Left cardiac atrium (tissue), 4 donors: ENCODE measurements at regions not wholly inside any gene's neighbourhood (a gene's known extent, or its start where the extent isn't known, plus 50 kb on each side); places are given as distances from the start of the nearest gene placed in this dataset.

Source experiments
- ATAC-seq, 2 donors: fragments of 200-7000 bp; cut with Tn5 transposase; one replicate each; pipeline ENCODE4 v1.9.1; 2020; ENCODE audit warnings: mild to moderate bottlenecking in 2 of 2, moderate library complexity in 2 of 2
- DNase-seq: peaks from one replicate; pipeline ENCODE4 v3.0.0-alpha.2; 2020
- intact Hi-C, 2 donors: fragments of 100-400 bp; cut with DNase I; formaldehyde crosslinking; loops; one replicate each; pipeline versions ENCODE4 v1.14.1 to v1.15.1; 2022 to 2023
- donor health status: DM: no; HTN: yes; CAD: no.
- donor health status: DM: no; HTN: yes; CAD: no; lungs with severe emphysema.
- donor health status: DM: yes; HTN: yes; CAD: no.
- donor health status: Dilated cardiomyopathy.

DNA sequence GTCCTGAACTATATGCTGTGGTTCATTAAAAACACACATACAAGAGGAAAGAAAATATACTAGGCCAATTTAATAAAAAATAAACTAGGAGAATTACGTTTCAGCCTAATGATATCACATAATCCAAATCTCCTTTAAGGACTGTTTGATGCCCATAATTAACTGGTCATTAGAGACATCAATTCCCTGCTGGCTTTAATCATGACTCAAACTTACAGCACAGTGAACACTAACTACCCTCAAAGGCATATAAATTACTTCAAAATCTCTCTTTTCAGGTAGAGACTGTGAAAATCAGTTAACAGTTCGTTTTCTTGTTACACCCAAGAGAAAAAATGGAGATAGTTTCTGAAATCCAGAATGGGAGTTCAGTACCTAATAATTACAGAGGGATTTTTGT lies 567.4 kb downstream of the CBLN2 start:
- ATAC-seq = no peak
- intact Hi-C loops = no loop called here
- DNase-seq = no peak

- intact Hi-C loops = no loop called here
- DNase-seq = no peak
Measured at GRCh38 chr18:71966791-71967190, 577.4 kb downstream of the CBLN2 start.

DNA sequence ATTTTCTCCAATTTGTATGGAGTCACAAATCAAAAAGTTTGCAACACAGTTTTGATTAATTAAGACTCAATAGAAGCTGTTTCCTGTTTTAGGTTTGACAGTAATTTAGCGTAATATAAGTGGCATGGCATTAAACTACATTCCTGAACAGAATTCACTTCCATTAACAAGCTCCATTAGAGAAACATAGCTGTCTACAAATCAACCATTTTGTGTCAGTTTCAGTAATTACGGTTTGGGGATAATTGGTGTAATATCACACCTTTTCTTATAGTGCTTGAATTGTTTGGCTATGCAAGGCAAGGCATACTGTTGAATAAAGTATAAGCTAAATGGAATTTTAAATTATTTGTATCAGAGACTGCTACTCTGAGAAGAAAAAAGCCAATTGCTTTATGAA lies 585.5 kb downstream of the CBLN2 start:
- DNase-seq (no peak), ATAC-seq (no peak)
- intact Hi-C loops = no loop called here

More at GRCh38 chr18:71966791-71967190, 577.4 kb downstream of the CBLN2 start:
- no peak for ATAC-seq

DNA sequence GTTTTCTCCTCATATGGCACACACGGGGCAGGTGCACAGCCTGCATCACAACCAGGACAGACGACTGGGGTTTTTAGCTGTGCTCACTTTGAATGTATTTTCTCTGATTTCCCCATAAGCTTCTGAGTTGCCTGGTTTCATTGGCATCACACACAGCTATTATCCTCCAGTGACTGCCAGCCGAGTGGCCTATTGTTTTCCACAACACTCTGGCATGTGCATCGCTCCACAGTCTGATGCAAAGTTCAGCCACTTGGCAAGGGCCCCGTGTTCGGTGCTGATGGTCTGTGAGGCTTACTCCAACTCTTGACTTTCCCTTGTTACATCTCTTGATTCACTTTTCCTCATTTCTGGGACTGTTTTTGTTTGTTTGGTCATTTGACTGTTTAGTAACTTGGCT lies 593.1 kb downstream of the CBLN2 start:
- intact Hi-C loops = no loop called here
- no peak for DNase-seq
- ATAC-seq = no peak

DNA sequence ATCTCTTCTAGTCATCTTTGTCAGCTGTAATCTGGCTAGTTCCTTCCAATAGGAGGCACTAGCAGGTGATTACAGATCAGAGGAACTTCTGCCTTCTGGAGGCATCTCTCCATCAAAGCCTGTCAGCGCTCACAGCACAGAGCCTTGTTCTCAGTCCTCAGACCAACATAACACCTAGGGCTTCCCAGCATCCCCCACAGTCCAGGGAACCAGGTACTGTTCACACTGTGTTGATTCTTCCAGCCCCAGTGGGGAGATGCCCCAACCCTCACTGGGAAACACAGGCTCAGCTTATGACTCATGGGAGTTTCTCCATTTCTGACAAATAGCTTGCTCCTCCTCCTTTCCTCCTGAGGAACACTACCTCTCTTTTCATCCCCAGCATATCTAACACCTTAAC lies 601.7 kb downstream of the CBLN2 start:
- DNase-seq (no peak), ATAC-seq (no peak)
- intact Hi-C loops = no loop called here

DNA sequence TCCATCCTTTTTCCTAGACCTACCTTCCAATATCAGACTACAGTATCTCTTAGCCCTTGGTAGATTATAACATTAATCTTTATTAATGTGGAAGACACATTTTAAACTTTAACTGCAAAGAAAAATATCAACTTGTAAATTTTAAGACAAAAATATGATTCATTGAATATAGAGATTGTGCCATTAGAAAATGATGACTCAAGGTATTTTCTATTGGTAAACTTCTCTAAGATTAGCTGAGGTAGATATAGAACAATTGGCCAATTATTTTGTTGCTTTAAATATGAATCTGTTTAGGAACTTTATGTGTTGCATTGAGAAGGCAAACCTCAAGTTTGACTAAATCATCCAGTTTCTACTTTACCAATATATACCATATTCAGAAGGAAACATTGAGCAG lies 604.7 kb downstream of the CBLN2 start:
- no peak for ATAC-seq
- no peak for DNase-seq
- intact Hi-C loops = no loop called here

DNA sequence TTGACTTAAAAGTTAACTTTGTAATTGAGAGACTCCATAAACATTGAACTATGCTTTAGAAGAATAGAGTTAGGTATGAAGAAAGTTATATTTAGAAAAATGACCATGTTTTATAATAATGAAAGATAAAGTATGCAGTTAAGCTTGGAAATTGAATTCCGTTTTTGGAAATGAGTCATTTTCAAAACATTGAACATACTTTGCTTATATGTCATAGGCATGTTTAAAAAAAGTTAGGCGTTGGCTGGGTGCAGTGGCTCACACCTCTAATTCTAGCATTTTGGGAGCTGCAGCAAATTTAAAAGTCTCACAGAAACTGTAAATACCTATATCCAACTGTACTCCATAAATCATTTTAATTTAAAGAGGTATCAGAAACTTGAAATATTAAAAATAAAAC lies 607.4 kb downstream of the CBLN2 start:
- ATAC-seq = no peak
- DNase-seq = no peak
- intact Hi-C loops = no loop called here

- no peak for ATAC-seq
- no peak for DNase-seq
- intact Hi-C loops = no loop called here
Measured at GRCh38 chr18:71919211-71919610, 624.9 kb downstream of the CBLN2 start.

DNA sequence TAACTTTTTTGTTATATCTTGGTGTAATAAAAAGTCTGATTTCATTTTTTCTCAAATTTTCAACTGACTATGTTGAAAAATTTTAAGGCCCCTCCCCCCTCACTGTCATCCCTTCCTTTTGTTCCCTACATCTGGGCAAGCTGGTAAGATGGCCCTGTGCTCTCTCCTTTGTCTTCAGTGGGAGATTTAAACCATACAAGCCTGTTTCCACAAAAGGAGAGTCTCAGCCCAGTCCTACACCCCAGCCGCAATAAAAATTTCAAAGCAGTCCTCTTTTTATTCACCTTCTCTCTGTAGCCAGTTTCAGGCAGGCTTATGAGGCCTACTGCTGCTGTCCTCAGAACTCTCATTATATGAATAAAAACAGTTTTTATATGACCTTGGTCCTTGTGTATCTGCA lies 630.5 kb downstream of the CBLN2 start:
- DNase-seq = no peak
- intact Hi-C loops = no loop called here
- ATAC-seq = no peak

DNA sequence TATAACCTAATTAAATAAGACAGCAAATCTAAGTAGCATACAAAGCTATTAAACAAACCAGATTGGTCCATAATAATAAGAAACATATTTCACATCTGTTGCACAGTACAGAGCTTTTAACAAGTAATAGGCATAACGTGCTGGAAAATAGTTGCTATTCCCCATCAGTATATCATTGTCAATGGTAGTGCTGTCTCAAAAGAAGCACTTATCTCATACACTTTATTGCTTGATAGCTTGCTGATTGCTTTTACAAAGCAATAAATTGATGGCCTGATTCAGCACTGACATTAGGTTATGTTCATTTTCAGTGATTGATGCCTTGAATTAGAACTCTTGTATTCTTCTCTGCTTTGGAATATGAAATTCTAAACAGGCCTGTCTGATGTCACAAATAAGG lies 641.7 kb downstream of the CBLN2 start:
- no peak for ATAC-seq
- no peak for DNase-seq
- intact Hi-C loops = no loop called here

- ATAC-seq (no peak), DNase-seq (no peak)
- intact Hi-C loops = no loop called here
Measured at GRCh38 chr18:71899707-71900472, 644.3 kb downstream of the CBLN2 start.

DNA sequence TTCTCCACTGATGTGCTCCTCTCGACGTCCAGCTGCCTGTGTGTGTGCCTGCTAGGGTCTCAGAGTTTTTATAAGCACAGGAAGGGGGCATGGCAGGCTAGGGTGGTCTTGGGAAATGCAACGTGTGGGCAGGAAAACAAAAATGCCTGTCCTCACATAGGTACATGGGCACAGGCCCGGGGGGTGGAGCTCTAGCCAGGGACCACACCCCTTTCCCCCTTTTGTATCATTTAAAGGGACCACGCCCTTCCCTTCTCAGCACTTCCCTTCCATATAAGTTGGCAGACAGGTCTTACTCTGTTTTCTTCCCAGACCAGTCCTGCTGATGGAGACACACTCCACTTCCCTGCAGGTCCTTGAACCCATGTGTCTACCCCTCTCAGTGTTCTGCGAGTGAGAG lies 645.0 kb downstream of the CBLN2 start:
- ATAC-seq (no peak), DNase-seq (no peak)
- intact Hi-C loops = no loop called here

GRCh38 chr18:71887509-71887908 lies 656.6 kb downstream of the CBLN2 start:
- no peak for DNase-seq
- intact Hi-C loops = no loop called here
- ATAC-seq = no peak

DNA sequence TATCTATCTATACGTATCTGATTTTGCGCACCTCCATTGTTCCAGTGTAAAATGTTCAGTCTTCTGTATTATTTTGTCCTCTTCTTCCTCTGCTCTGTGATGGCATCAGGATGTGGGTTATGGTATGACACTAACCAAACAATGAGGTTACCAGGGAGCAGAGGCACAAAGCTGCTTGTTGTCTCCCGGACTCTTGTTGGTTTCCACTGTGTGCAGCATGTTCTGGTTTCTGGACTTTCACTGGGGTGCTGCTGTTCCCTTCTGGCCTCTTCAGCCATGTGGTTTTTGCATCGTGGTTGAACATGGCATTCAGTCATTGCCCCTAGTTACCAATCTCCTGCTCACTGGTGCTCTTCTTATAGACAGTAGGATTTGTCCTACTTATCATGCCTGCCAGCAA lies 665.9 kb downstream of the CBLN2 start:
- ATAC-seq (no peak), DNase-seq (no peak)
- intact Hi-C loops = no loop called here

GRCh38 chr18:71873695-71874094 lies 670.4 kb downstream of the CBLN2 start:
- ATAC-seq (no peak), DNase-seq (no peak)
- intact Hi-C loops = no loop called here

DNA sequence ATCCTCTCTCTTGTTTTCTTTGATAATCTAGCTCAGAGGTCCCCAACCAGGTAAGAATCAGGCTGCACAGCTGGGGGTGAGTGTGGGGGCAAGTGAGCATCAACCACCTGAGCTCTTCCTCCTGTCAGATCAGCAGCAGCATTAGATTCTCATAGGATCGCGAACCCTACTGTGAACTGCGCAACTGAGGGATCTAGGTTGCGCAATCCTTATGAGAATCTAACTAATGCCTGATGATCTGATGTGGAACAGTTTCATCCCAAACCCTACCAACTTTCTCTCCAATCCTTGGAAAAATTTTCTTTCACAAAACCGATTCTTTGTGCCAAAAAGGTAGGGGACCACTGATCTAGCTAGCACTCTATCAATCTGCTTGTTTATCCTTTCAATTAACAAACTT lies 678.3 kb downstream of the CBLN2 start:
- no peak for ATAC-seq
- intact Hi-C loops = no loop called here

DNA sequence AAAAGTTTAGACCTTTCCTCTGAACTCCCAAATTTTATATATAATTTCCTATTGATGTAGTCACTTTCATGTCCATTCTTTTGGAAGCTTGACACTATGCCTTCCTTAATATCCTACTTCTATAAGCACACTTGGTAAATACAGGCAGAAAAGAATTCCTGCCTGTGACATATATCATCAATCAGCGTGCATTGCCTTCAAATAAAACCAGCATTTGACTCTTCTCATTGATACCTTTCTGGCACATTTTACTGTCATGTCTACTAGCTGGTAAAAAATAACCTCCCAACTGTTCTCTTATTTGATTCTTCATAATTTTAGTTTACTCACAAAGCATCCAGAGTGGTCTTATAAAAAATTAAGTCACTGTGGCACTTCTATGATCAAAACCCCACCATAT lies 693.5 kb downstream of the CBLN2 start:
- ATAC-seq (no peak), DNase-seq (no peak)
- intact Hi-C loops = no loop called here

More for the DNA sequence above, 678.3 kb downstream of the CBLN2 start:
- no peak for DNase-seq

GRCh38 chr18:71849407-71849806 lies 694.7 kb downstream of the CBLN2 start:
- intact Hi-C loops = no loop called here
- ATAC-seq (no peak), DNase-seq (no peak)

DNA sequence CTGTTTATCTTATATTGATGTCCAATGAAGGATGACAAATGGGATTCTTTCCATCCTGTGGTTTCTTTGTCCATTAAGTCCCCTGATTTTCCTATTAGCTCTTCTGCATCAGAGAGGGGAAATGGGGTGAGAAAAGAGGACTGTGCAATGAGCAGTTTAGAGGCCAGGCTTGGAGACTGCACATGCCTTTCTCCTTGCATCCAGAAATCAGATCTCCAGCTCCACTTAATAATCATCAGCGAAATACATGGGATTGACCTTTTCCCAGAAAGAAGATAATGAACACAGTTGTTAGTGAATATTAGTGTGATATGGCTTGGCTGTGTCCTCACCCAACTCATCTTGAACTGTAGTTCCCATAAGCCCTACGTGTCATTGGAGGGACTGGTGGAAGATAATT lies 697.4 kb downstream of the CBLN2 start:
- ATAC-seq (no peak), DNase-seq (no peak)
- intact Hi-C loops = no loop called here

- intact Hi-C loops = no loop called here
- no peak for ATAC-seq
- no peak for DNase-seq
Measured at GRCh38 chr18:71844814-71845213, 699.3 kb downstream of the CBLN2 start.

- intact Hi-C loops = no loop called here
Measured at GRCh38 chr18:71842666-71843065, 701.5 kb downstream of the CBLN2 start.

DNA sequence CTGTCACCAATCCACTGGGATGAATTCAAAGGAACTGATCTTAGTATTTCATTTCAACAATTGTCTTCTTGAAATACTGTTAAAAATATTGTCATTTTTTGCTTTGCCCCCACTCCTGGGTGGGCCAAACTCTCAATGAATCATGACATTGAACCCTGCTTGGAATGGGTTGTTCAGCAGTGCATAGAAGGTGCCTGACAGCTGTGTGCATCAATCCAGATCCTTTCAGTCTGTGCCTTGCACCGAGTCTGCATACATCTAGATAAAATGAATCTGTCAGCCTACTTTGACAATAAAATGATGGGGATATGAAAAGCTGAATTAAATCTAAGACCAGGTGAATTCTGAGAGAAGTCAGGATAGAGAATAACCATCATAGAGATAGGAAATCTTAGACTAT lies 706.6 kb downstream of the CBLN2 start:
- ATAC-seq = no peak
- no peak for DNase-seq
- intact Hi-C loops = no loop called here

More at GRCh38 chr18:71842666-71843065, 701.5 kb downstream of the CBLN2 start:
- ATAC-seq (no peak), DNase-seq (no peak)
